Mesodermal cell (in vitro differentiated cells): ENCODE measurements at regions not wholly inside any gene's neighbourhood (a gene's known extent, or its start where the extent isn't known, plus 50 kb on each side); places are given as distances from the start of the nearest gene placed in this dataset.

Experiments
- H3K27ac ChIP-seq: 2 replicates; pipeline ENCODE4 v1.7.0; 2013; ENCODE audit warnings: mild to moderate bottlenecking, low read depth, low read length, moderate library complexity; ENCODE audit not compliant: severe bottlenecking
- H3K36me3 ChIP-seq: 2 replicates; pipeline ENCODE4 v1.7.1; 2013; ENCODE audit warnings: mild to moderate bottlenecking, low read length, moderate library complexity; ENCODE audit not compliant: control insufficient read depth, insufficient read depth
- H3K4me1 ChIP-seq: one replicate; pipeline ENCODE4 v1.7.1; 2013; ENCODE audit warnings: mild to moderate bottlenecking, low read length; ENCODE audit not compliant: insufficient read depth, control insufficient read depth, poor library complexity, severe bottlenecking
- H3K4me3 ChIP-seq: 2 replicates; pipeline ENCODE4 v1.7.0; 2013; ENCODE audit warnings: low read length, control low read depth, mild to moderate bottlenecking; ENCODE audit not compliant: insufficient read depth, poor library complexity, severe bottlenecking; ENCODE audit errors: extremely low read depth
- H3K9me3 ChIP-seq: 2 replicates; pipeline ENCODE4 v1.7.1; 2013; ENCODE audit warnings: mild to moderate bottlenecking, low read length, moderate library complexity; ENCODE audit not compliant: control insufficient read depth
- WGBS, 2 experiments: methylation state at CpG; one replicate each; pipeline ENCODE4 v1.1.5; 2013; ENCODE audit warnings: missing lambda C conversion rate in 2 of 2; ENCODE audit not compliant: insufficient coverage in 2 of 2; 5-methylcytosine and 5-hydroxymethylcytosine counted together

- Histone ChIP-seq H3K4me3 (no peak overlapping the region), H3K9me3 (no peaks in the 10 kb centered on the region), H3K4me1 (peaks cover 18% of the 10 kb centered on the region), H3K36me3 (peaks cover 36% of the 10 kb centered on the region), H3K27ac (no peak overlapping the region)
- WGBS, 2 experiments: 83% methylated on average over 1 of the region's 6 CpGs; no CpG with 5 or more reads in 1 of the 2 experiments
Measured at GRCh38 chrX:45743906-45744625, 543.4 kb upstream of the DIPK2B start.

- Histone ChIP-seq H3K9me3 (no peaks in the 10 kb centered on the region), H3K27ac (no peak overlapping the region), H3K4me1 (peaks cover 14% of the 10 kb centered on the region), H3K36me3 (peaks cover 36% of the 10 kb centered on the region), H3K4me3 (no peak overlapping the region)
- WGBS, 2 experiments: 86% methylated on average over 1 of the region's 5 CpGs; no CpG with 5 or more reads in 1 of the 2 experiments
Measured at GRCh38 chrX:45743081-45743533, 542.4 kb upstream of the DIPK2B start.

GRCh38 chrX:45740291-45740690 is 539.6 kb upstream of the DIPK2B start:
- peaks cover 14% of the 10 kb centered on the region for H3K36me3 ChIP-seq
- H3K4me1 ChIP-seq: peaks cover 3% of the 10 kb centered on the region
- H3K27ac ChIP-seq: no peak overlapping the region
- H3K4me3 ChIP-seq: no peak overlapping the region
- no peaks in the 10 kb centered on the region for H3K9me3 ChIP-seq
- WGBS, 2 experiments: no CpG with 5 or more reads among the region's 3 CpGs

GRCh38 chrX:45735571-45735970 is 534.9 kb upstream of the DIPK2B start:
- H3K4me1 ChIP-seq: no peaks in the 10 kb centered on the region
- WGBS, 2 experiments: no CpG with 5 or more reads among the region's 1 CpG
- no peak overlapping the region for H3K4me3 ChIP-seq
- H3K9me3 ChIP-seq: no peaks in the 10 kb centered on the region
- no peak overlapping the region for H3K27ac ChIP-seq
- no peaks in the 10 kb centered on the region for H3K36me3 ChIP-seq

GRCh38 chrX:45731448-45731847 is 530.8 kb upstream of the DIPK2B start:
- no peak overlapping the region for H3K27ac ChIP-seq
- H3K36me3 ChIP-seq: no peaks in the 10 kb centered on the region
- 89 to 100% methylated on average over 2 to 4 of the region's 10 CpGs for WGBS, 2 experiments
- H3K4me3 ChIP-seq: no peak overlapping the region
- H3K9me3 ChIP-seq: no peaks in the 10 kb centered on the region
- no peaks in the 10 kb centered on the region for H3K4me1 ChIP-seq

GRCh38 chrX:45727761-45728160 is 527.1 kb upstream of the DIPK2B start:
- H3K4me3 ChIP-seq: no peak overlapping the region
- no peaks in the 10 kb centered on the region for H3K36me3 ChIP-seq
- H3K9me3 ChIP-seq: no peaks in the 10 kb centered on the region
- H3K27ac ChIP-seq: no peak overlapping the region
- WGBS, 2 experiments: no CpG with 5 or more reads among the region's 1 CpG
- no peaks in the 10 kb centered on the region for H3K4me1 ChIP-seq

- WGBS, 2 experiments: no CpG with 5 or more reads among the region's 3 CpGs
- Histone ChIP-seq H3K36me3 (no peaks in the 10 kb centered on the region), H3K27ac (no peak overlapping the region), H3K4me3 (no peak overlapping the region), H3K4me1 (no peaks in the 10 kb centered on the region), H3K9me3 (no peaks in the 10 kb centered on the region)
Measured at GRCh38 chrX:45722471-45722870, 521.8 kb upstream of the DIPK2B start.

- Histone ChIP-seq H3K27ac (no peak overlapping the region), H3K4me3 (no peak overlapping the region), H3K36me3 (no peaks in the 10 kb centered on the region), H3K9me3 (no peaks in the 10 kb centered on the region), H3K4me1 (peaks cover 6% of the 10 kb centered on the region)
- 100% methylated on average over 1 of the region's 4 CpGs; no CpG with 5 or more reads in 1 of the 2 experiments for WGBS, 2 experiments
Measured at GRCh38 chrX:45719751-45720501, 519.2 kb upstream of the DIPK2B start.

GRCh38 chrX:45718676-45719075 is 518.0 kb upstream of the DIPK2B start:
- Histone ChIP-seq H3K4me3 (no peak overlapping the region), H3K27ac (no peak overlapping the region), H3K4me1 (peaks cover 6% of the 10 kb centered on the region), H3K36me3 (no peaks in the 10 kb centered on the region), H3K9me3 (no peaks in the 10 kb centered on the region)
- WGBS, 2 experiments: no CpG with 5 or more reads among the region's 1 CpG

GRCh38 chrX:45716750-45717149 is 516.1 kb upstream of the DIPK2B start:
- no peak overlapping the region for H3K27ac ChIP-seq
- peaks cover 10% of the 10 kb centered on the region for H3K4me1 ChIP-seq
- no peak overlapping the region for H3K4me3 ChIP-seq
- no peaks in the 10 kb centered on the region for H3K9me3 ChIP-seq
- H3K36me3 ChIP-seq: no peaks in the 10 kb centered on the region
- WGBS, 2 experiments: 80% methylated on average over 1 of the region's 3 CpGs; no CpG with 5 or more reads in 1 of the 2 experiments

- Histone ChIP-seq H3K27ac (no peak overlapping the region), H3K4me3 (no peak overlapping the region)
- whole genome bisulfite sequencing, 2 experiments: no CpG with 5 or more reads among the region's 1 CpG
Measured at GRCh38 chrX:45715748-45716147, 515.1 kb upstream of the DIPK2B start.

More at GRCh38 chrX:45715748-45716147, 515.1 kb upstream of the DIPK2B start:
- peaks cover 20% of the 10 kb centered on the region for H3K4me1 ChIP-seq
- no peaks in the 10 kb centered on the region for H3K9me3 ChIP-seq
- no peaks in the 10 kb centered on the region for H3K36me3 ChIP-seq
